ENCODE measurements at regions not wholly inside any gene's neighbourhood (a gene's known extent, or its start where the extent isn't known, plus 50 kb on each side); places are given as distances from the start of the nearest gene placed in this dataset.

DNA sequence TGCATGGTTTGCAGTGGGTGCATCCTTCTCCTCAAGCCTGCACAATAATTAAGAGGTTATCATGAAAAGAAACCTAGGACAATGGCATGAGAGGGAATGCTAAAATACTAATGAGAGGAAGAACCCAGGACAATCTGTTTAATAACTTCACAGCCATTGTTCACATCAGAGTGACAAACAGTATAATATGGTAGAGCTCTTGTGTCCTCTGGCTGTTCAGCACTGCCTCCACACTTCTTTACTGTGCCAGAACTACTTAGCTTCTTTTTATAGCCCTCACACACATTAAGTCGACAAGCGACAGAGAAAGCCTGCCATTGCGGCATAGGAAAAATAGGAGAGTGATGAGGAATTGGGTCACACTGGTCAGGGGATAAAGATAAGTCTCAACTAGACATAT lies 65.0 kb upstream of the MEIS2 start:
- DNase-seq (ENCODE audit: low read depth, low spot score) = no peak

DNA sequence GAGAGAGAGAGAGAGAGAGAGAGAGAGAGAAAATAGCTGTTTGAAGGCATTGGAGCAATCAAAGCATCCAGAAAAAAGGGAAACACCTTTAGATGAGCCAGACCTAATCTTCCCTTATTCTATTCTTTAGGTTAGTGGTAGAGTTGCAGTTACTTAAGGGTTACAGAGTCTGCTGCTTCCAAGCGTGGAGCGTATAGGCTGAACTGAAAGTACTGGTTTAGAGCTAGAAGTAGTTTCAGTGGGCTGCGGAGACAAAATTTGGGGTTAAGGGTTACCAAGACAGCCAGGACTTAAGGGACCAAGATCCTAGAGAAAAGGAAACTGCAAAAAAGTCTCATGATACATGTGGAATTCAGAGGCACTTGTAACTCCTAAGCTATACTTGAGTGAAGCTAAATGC lies 66.1 kb upstream of the MEIS2 start:
- no peak for DNase-seq (ENCODE audit: low read depth, low spot score)

DNA sequence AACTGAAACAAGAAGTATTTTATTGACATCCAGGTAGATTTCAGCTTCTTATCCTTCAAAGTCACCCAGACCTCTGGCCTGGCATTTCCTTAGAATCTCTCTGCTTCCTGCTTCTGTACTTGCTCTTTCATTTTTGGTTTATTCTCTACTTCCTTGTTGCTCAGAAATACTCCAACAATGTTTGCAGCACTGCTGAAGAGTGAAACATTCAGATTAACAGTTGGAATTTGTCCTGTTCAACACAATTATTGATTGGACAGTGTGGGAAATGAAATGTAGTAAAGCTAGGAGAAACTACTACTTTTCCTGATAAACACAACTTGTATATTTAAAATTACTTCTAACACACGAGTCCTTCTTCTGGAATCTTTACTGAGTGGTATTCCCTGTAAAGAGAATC lies 81.0 kb upstream of the MEIS2 start:
- no peak for DNase-seq (ENCODE audit: low read depth, low spot score)

DNA sequence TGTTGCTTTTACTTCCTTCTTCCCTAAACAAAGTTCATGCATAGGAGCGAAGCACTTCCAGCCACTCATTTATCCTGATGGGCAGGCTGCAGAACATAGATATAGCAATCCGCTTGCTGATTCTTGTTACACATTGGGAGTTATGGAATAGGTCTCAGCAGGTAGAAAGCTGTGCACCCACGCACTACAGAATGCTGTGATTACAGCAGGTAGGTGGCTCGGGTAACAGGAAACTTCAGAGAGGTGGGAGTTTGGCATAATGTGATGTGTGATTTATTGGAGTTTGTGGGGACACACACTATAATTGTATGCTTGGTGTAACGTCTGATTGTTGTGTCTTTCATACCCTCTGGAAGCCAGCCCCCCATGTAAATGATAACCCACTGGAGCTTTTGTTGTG lies 99.2 kb upstream of the MEIS2 start:
- no peak for DNase-seq (ENCODE audit: low read depth, low spot score)

DNA sequence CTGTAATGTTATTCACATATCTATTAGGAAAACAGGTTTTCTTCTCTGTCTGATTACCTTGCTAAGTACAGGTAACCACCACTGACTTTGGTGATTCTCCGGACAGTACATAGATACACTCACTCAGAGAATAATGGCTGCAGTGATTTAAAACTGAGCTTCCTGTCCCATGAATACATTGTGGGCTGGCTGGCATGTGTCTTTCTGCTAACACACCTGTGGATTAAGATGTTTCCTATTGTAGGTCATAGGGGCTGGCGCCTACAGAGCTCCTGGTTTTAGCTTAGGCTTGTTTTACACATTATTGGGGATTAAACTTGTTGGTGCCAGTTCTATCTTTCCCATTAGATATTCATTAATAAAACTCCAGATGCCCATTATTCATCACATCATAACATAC lies 102.7 kb upstream of the MEIS2 start:
- no peak for DNase-seq (ENCODE audit: low read depth, low spot score)

DNA sequence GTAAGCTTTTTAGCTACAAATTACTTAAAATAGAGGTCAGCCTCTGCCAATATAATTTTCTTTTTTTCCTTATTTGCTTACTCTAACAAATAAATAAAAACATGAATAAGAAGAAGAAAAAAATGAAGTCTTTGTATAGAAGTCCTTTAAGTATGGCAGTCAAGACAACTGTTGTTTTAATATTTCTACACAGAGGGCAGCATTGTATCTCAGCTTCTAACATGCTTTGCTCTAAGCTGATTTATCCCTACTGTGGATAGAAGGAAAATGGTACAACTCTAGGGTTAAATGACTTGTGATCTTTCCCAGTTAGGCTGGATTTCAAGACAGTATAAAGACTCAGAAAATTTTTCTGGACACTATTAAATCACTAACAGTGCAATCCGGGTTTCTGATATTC lies 104.3 kb upstream of the MEIS2 start:
- no peak for DNase-seq (ENCODE audit: low read depth, low spot score)

DNA sequence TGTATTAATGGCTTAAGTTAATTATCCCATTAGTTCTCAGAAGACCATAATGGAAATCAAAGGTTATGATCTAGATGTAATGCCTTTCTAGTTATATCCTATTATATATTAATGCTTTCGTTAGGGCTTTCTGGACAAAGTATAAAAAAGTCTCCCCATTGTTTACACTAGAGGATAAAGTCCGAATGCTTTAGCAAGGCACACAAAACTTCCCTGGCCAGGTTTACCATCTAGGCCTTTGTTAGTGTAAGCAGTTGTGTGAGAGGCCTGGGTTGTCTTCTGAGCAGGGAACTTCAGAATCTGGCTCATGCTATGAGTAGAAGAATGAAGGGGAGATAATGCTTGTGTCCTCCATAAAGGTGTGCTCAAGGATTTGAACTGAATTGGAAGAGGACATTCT lies 106.3 kb upstream of the MEIS2 start:
- no peak for DNase-seq (ENCODE audit: low read depth, low spot score)

DNA sequence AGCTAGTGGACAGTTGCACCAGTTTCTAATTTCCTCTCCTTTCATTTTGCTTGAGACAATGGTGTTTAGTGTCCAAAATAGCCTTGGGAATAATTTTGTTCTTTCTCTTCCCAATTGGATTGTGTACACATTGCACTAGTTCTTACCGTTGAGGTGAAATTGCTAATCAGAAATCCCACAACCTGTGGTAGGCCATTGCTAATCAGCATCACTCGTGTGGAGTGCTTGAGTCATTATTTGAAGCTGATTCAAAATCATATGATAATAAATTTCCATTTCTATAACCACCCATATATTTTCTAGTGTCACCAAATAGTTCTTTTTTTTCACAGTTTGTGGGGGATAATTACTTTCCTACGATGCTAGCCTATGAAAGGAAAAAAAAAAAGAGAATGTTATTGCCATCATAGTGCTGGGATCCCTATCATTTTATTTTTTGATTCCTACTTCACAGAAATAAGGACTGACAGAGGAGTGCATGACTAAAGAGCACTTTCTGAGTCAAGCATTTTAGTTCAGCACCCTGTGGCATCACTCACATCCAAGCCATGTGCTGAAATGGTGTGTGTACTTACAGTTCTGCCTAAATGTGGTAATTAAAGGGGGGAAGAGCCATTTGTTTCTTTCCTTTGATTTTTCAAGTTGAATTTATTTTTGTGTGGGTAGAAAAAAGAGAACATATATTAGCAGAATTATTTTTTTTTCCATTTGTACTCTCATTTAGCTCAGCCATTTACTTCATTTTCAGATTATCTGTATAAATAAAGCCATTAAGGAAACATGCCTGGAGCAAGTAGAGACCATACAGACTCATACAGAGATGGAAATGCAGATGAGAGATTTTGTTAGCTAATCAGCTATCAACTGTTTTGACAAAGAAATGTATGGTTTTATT lies 108.0 kb upstream of the MEIS2 start:
- DNase-seq (ENCODE audit: low read depth, low spot score) = no peak

DNA sequence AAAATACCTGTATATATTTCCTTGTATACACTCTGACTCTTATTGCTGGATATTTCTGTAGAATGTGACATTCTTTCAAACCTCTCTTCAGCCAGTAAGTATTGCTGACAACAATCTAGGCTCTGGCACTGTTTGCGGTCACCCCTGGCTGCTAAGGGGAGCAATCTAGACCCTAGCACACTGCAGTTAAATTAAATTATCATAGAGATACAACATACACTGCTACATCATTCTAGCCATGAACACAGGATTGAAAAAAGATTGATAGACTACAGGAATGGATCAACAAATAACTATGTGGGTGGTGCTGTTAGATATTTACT lies 108.7 kb upstream of the MEIS2 start:
- DNase-seq (ENCODE audit: low read depth, low spot score) = no peak

DNA sequence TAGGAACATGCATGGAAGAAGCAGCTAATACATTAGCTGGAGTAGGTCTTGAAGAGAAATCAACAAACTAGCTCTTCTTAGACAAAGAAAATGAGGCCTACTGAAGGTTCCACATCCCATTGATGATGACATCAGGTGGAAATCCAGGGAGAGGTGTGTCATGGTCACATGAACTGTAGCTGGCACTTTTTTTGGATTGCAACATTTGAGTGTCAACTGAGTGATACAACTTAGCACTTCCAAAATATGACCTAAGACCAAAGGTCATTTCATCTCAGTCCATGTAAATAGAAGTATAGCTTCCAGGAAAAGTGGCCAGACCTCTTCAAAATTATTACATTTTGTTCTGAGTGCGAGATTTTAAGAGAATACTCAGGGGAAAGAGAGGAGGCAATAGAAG lies 117.2 kb upstream of the MEIS2 start:
- DNase-seq (ENCODE audit: low read depth, low spot score) = no peak

DNA sequence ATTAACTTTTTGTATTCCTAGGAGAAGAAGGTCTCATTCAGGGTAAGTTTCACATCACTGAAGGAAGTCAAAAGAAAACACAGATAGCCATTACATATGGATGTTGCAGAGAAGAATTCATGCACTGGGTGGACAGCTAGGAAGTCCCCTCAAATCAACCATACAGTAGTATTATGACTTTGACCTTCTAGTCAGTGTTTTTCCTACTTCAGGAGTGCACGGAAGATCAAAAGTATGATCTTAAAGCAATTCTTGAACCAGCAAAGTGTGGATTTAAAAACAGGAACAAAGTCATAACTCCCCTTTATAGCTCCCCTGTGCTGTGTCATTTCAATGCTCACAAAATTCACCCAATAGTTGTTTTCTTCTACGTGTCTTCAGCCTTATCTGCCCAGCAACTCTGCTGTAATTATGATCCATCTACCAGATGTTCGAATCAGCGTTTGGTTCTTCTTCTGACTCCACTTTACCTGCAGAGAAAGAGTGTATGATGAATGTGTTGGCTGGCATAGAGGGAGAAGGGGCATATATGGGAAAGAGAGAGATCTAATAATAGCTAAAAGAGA lies 118.1 kb upstream of the MEIS2 start:
- no peak for DNase-seq (ENCODE audit: low read depth, low spot score)

DNA sequence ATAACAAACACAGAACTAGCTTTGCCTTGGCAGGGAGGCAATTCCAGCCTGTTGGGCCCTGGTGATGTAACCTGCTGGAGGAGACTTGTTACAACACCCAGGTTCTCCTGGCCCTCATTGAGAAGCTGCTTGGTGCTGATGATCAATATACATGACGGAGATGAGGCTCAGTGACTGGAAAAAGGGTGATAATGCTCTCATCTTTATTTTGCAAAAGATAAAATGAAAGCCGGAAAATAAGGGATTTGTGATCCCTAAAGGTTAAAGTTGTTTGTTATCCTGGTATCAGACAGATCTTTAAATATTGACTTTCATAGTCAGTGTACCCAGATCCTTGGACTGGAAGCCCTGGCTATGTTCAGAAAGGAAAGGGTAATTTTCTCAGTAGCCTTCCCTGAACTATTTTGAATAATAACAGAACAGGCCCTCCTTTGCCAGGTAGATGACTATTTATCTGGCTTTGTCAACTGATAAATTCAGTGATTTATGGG lies 118.9 kb upstream of the MEIS2 start:
- no peak for DNase-seq (ENCODE audit: low read depth, low spot score)

DNA sequence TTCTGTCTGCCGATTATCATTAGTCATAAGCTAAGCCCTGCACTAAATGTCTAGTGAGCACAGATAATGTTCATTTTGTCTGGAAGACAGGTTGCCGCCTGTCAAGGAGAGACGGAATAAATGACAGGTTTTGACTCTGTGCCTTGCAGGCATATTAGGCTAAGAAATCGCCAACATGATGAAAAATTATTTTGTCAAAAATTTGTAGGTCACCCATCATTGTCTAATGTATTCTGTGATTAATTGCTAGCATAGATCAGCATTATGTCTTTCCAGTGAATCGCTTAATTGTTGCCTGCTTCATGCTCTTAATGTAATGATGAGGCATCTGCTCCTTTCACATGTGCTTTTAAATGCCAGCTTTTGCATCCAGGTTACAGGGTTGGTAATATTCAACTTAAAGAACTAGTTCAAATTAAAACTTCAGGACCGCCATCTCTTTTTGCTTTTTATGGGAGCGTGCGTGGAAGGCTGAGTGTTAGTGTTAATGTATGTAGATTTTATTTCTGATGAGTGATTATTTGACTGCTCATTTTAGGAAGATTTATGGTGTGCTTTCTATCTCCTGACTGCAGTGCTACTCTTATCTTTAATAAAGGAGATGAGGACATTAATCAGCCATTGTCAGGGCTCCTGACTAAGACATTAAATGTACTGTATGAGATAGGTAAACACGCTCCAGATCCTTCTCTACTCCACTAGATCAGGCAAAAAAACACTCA lies 120.8 kb upstream of the MEIS2 start:
- DNase-seq (ENCODE audit: low read depth, low spot score) = no peak

DNA sequence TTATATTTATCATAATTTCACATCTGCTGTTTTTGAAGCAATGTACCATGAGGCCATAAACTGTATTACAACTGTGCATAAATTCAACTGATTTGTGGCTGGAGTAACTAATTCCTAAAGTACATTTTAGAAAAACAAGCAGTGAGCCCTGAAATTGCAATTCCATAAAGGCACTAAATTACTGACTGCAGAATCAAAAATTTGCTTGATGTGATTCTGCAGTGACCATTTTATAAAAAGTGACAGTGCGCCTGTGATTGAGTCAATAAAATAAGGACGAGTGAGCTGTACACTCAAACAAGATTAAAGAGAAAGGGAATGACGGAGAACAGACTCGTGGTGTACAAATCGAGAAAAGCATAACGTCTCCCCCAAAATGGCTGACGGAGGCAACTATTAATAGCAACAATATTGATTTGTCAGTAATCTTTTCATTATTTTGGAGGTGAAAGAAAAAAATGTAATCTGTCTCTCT lies 121.4 kb upstream of the MEIS2 start:
- no peak for DNase-seq (ENCODE audit: low read depth, low spot score)

DNA sequence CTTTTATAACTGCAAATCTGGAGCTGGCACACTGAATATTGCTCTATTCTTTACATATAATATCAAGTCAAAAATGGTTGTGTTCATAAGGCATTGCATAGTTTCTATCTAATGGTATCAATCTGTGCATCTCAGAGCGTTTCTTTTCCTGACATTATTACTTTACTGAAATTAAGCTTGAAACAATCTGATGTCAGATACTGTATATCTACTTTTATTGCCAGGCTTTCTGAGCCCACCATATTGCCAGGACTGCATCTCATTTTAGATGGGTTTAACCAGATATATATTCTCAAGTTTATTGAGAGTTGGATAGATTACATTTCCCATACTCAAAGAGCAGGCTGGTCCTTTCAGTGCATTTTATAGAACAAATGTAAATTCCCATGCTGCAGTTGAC lies 122.7 kb upstream of the MEIS2 start:
- DNase-seq (ENCODE audit: low read depth, low spot score) = no peak

DNA sequence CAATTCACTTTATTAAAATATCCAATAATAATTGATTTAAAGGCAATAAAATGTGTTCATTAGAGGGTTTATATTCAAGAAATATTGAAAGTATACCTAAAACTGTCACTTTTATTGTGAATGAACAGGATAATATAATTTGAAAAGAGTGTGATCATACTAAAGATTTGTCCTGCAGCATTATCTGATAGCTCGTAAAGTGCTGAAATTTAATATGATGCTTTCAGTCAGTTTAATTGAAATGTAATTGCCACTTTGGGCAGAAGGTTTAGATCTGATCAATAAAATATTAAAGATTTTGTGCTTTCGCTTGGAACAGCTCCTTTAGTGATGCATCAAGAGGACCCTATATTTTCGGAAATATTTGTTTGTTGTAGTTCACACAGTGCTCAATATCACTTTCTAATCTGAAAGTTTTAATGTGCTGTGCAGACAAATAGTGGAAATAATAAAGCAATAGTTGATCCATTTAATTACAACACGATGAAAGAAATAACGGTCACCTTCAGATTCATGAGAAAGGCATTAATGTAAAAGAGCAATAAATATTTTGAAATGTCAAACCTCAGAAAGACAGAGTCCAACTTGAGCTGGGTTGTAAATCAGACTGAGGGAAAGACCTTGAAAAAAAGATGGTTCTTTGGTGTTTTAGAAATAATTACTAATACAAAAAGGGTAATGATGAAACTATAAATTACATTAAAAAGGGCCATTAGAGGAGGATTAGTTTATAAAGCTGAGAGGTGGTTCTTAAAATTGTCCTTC lies 129.7 kb upstream of the MEIS2 start:
- DNase-seq (ENCODE audit: low read depth, low spot score) = no peak

DNA sequence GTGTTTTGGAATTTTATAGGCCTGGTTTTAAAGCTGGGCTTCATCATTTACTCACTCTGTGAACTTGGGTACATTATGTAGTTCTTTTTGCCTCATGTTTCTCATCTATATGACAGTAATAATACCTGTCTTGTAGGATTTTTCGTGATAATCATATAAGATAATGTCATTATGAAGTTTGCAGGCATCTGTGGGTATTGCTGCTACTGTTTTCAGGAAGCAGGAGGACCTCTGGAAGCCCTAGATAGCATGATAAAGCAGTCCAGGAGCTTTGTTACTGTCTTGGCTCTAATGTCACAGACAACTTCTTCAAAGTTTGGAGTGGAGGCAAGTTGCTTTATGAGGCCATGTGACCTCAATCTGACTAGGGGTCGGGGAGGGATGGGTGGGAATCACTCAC lies 145.0 kb upstream of the MEIS2 start:
- DNase-seq (ENCODE audit: low read depth, low spot score) = no peak

DNA sequence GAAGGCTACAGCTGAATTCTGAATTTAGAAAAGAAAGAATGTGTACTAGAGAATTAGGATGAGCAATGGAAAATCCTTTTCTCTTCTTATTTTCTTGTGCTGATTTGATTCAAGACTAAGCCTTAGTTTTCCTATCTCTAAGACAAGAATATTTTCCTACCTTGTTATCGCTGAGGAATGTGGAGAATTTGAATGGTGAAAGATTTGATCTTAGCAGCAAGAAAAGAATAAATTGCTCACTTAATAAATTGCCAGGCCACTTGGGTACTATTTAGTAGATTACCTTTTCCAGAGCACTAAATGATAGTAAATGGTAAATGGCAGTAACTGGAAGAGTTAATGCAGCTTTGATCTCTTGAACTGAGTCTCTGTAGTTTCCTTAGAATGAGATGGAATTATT lies 145.7 kb upstream of the MEIS2 start:
- no peak for DNase-seq (ENCODE audit: low read depth, low spot score)

DNA sequence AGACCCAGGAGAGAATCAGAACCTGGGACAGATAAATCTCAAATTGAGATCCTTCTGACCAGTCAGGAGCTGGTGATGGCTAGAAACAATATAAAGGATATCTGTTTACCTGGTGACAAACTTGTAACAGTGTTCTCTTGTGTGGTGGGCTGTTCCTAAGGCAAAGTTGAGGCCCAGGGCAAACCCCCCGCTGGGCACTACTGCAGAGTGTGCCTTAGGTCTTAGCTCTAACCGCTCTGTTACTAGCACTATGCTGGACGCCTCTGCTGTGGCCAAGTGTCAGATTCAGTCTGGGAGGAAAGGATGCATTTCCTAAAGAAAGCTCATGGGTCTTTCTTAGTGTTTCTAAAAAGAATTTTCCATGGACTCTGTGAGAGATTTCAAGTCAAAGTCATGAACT lies 146.5 kb upstream of the MEIS2 start:
- no peak for DNase-seq (ENCODE audit: low read depth, low spot score)

DNA sequence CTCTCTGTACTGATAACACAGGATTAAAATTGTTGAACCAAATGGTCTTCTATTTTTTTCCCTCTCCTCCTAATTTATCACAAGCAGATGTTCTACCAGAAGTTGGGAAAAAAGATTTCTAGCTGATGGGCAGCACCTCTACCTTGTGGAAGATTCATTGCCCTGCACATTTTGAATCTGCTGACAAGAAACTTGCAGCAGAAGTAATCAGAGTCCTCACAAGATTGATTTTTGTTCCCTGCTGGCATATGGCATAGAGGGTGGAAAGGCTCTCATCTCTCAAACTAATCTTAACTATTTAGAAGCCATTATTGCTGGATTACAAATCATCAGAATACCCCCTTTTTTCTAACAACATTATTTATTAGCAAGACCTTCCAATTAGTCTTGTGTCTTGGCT lies 148.9 kb upstream of the MEIS2 start:
- no peak for DNase-seq (ENCODE audit: low read depth, low spot score)

DNA sequence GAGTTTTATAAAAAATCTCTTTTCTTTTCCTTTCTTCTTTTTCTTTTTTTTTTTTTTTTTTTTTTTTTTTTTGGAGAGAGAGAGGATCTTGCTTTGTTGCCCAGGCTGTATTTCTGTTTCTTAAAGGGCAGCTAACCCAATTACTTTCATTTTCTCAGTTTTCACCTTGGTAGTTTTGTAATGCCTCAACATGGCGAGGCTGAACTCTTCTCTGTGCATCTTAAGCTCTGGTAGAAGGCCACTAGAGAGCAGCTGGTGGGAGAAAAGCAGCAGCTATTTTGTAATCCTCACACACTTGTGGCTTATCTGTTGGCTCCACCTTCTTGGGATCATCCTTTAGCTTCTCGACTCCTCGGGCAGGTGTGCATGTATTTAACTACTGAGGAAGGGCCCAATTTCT lies 152.2 kb upstream of the MEIS2 start:
- no peak for DNase-seq (ENCODE audit: low read depth, low spot score)

DNA sequence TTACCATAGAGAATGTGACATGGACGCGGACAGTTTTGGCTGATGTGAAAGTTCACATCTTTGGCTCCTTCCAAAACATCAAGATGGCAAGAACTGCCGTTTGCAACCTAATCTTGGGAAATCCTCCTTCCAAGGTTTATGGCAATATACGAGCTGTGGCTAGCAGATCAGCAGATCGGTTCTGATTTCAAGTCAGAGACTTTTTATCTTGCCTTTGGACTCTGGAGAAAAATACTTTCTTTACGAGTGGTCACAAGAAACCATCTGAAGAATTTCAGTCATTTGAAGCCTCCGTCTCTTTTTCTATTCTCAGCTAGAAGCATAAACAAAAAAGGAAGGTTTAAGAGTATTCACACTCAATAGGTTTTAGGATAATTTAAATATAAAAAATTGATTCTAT lies 153.5 kb upstream of the MEIS2 start:
- DNase-seq (ENCODE audit: low read depth, low spot score) = no peak
